HG03066 (cell line): ENCODE measurements at regions not wholly inside any gene's neighbourhood (a gene's known extent, or its start where the extent isn't known, plus 50 kb on each side); places are given as distances from the start of the nearest gene placed in this dataset.
"Not testable (repeated sequence)": the region's sequence is repeated elsewhere in the genome, so short reads cannot be mapped to it uniquely, and the experiment has no call there.

Experiments used
- ATAC-seq: cut with Tn5 transposase; IDR thresholded peaks from one replicate; pipeline ENCODE4 v1.9.1; 2021; ENCODE audit warnings: low read depth; ENCODE audit not compliant: unreplicated experiment

- no peak for ATAC-seq
Observed at GRCh38 chr6:91213229-91213901, 626.5 kb upstream of the MAP3K7 start.

DNA sequence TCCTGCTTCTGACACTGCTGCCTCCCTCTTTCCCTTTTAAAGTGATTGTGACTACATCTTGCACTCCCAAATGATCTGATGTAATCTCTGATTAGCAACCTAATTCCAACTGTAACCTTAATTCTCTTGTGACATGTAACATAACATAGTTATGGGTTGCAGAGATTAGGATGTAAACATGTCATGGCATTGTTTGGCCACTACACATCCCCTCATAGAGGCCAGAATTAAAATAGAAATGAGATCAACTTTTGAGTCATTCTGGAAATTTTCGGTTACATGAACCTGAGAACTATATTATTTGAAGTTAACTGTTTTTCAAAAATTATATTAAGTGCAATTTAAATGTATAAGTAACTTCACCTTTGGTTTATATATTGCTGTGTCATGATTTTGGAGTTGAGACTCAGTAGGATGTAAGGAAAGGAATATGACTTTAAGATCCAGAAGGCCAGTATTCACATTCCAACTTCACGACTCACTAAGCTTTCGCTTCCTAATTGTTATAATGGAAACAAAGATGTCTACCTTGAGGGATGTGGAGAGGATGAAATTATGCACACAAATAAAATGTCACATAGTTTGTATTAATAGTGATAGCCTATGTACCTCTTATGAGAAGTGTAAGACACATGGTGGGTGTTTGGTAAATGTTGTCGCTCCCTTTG is 611.9 kb upstream of the MAP3K7 start:
- no peak for ATAC-seq

GRCh38 chr6:91196729-91197128 is 609.9 kb upstream of the MAP3K7 start:
- ATAC-seq = no peak

GRCh38 chr6:91193446-91193845 is 606.6 kb upstream of the MAP3K7 start:
- ATAC-seq = no peak

DNA sequence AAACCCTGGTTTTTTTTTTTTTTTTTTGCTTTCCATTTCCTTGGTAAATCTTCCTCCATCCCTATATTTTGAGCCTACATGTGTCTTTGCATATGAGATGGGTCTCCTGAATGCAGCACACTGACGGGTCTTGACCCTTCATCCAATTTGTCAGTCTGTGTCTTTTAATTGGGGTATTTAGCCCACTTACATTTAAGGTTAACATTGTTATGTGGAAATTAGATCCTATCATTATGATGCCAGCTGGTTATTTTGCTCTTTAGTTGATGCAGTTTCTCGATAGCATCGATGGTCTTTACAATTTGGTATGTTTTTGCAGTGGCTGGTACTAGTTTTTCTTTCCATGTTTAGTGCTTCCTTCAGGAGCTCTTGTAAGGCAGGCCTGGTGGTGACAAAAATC is 603.2 kb upstream of the MAP3K7 start:
- ATAC-seq = not testable (repeated sequence)

- no peak for ATAC-seq
Observed at GRCh38 chr6:91185072-91185471, 598.2 kb upstream of the MAP3K7 start.

DNA sequence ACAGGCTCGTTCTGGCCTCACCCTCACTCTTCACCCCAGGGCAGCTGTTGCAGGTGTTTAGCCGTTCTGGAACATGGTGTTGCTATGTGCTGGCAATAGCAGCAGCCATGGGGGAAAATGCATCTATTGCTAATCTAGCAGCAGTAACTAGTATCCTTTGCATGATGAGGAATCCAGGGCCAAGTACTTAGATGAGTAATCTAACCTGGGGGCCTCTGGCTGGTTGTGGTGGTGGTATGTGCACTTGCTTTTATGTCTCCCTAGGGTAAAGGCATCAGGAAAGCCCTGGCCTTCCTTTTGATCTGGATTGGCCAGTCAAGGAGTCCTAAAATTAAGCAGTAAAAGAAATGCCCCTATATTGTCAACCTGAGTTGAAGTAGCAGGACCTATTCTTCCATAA is 594.5 kb upstream of the MAP3K7 start:
- no peak for ATAC-seq

- ATAC-seq = no peak
Observed at GRCh38 chr6:91173651-91174050, 586.8 kb upstream of the MAP3K7 start.

- ATAC-seq = no peak
Observed at GRCh38 chr6:91173186-91173585, 586.3 kb upstream of the MAP3K7 start.

DNA sequence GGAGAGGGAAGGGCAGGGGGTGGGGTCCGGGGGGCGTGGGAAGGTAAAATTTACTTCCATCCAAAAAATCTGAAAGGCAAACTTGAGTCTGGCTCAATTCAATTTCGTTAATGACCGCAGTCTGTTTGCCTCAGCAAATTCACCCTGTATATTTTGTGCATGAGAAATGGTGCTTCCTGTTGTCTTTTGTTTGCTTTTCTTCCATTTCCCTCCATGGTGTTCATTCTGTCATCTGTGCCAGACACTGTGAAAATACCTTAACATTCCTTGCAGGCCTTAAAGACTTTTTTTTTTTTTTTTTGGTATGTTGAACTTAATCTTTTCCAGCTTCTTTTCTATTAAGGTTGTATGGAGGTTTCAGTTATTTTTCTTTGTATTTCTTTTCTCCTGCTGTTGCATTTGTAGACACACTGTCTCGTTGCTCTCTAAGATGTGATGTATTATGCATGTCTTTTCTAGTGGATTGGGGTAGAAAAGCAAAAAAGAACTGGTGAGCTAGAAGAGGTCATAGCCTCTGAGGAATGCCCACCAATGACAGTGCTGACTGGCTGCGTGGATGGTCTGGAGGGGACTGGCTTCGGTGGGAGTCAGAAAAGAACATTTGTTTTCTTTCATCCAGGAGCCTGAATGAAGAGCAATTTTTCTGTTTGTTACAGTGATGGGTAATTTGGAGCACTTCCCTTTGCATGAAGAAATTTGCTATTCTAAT is 585.0 kb upstream of the MAP3K7 start:
- no peak for ATAC-seq

DNA sequence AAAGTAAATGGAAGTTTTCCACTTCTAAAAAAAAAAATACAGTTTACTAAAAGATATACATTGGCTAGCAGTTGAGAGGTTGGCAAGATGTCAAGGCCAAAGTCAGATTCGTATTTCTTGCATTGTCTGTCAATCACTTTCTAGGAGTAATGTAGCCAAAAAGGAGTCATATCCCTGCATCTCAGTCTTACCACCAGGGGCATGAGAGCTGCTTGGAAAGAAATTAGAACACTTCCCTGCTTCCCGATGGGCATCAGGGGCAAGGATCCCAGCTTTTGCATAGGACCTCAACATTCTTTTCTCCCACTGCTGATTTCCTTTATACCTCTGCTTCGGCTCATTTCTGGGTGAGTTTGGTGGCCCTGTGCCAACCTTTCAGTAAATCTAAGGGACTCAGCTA is 581.0 kb upstream of the MAP3K7 start:
- no peak for ATAC-seq

- no peak for ATAC-seq
Observed at GRCh38 chr6:91166271-91167046, 579.6 kb upstream of the MAP3K7 start.

DNA sequence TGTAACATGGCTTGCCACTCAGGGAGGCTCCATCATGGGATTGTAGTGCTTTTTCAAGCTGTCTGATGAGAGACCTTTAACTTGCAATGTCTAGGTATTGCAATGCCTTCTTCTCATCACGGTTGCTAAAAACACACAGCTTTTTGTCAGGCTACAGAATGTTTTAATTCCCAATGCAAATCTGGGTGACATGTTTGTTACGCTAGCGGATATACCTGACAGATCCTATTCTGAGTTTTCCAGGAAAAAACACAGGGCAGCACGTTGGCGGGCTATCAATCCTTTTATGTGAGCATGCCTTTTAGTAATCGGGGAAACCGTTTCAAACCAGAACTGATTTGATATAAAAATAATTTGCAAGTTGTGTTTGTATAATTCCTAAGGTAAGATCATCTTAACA is 577.2 kb upstream of the MAP3K7 start:
- no peak for ATAC-seq

DNA sequence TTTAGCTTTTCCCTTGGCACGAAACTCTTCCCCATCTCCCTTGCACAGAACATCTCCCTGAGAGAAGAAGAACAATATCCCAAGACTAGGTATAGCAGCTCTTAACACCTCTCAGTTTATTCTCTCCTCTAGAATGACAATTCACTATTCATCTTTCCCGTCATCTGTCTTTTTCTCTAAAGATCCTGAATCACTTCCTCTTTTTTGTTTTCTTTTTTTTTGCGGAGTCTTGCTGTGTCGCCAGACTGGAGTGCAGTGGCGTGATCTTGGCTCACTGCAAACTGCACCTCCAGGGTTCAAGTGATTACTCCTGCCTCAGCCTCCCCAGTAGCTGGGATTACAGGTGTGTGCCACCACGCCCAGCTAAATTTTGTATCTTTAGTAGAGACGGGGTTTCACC is 574.4 kb upstream of the MAP3K7 start:
- no peak for ATAC-seq

DNA sequence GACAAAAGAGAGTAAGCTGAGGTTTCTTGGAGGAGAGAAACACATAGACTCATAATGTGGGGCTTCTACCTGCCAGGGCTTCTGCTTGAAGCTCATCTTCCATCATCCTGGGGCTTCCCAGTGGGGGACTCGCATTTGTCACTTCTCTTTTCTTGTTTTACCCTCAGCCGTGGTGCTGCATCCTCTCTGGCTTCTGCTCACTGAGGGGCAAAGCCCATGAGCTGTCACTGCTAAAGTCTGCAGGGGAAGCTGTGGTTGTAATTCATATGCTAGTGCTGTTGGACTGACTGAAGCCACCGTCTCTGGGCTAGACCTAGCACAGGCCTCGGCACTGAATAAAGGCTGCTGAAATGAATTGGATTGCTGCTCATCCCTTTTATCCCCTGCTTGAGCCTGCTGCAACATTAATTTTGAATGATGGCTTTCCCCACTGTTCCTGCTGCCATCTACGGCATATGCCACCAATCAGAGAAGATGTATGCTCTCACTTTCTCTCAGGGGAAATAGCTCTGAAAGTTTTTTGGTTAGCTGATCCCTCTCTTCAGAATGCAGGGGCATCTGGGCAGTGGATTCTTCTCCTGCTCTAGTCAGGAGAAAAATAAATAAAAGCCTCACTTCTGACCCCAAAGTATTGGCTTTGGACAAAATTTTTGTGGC is 568.4 kb upstream of the MAP3K7 start:
- no peak for ATAC-seq

DNA sequence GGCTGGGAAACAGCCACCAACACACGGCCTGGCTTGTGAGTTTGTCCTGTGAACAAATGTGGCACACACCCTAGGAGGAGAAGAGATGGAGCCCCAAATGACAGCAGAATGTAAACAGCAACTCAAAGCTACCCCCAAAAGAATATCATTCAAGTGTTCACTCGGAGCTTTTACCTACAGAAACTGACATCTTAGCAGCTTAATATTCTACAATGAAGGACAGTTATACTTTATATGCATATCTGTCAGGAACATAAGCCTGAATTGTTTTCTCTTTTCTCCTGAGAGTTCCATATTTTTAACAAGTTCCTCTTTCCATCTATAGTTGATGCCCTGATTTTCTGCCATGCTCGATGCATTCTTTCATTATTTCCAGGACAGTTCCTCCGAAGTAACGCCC is 566.0 kb upstream of the MAP3K7 start:
- ATAC-seq = no peak

GRCh38 chr6:91149956-91150705 is 563.3 kb upstream of the MAP3K7 start:
- no peak for ATAC-seq

- no peak for ATAC-seq
Observed at GRCh38 chr6:91149246-91149955, 562.5 kb upstream of the MAP3K7 start.

GRCh38 chr6:91144126-91144525 is 557.3 kb upstream of the MAP3K7 start:
- ATAC-seq = no peak
